HEK293 (cell line): ENCODE measurements at regions not wholly inside any gene's neighbourhood (a gene's known extent, or its start where the extent isn't known, plus 50 kb on each side); places are given as distances from the start of the nearest gene placed in this dataset.

Experiments
- CTCF ChIP-seq: fragments of 450-650 bp; formaldehyde crosslinking; IDR thresholded peaks from 2 replicates; pipeline ENCODE4 v1.5.1; 2016; ENCODE audit warnings: missing biosample characterization, missing genetic modification characterization
- GFI1B ChIP-seq: fragments of 450-650 bp; formaldehyde crosslinking; IDR thresholded peaks from 2 replicates; pipeline ENCODE4 v1.5.1; 2016; ENCODE audit warnings: missing biosample characterization, missing genetic modification characterization
- REST ChIP-seq: fragments of 450-650 bp; formaldehyde crosslinking; IDR thresholded peaks from 2 replicates; pipeline ENCODE4 v1.5.1; 2016; ENCODE audit warnings: missing biosample characterization, missing genetic modification characterization
- SCRT1 ChIP-seq: fragments of 450-650 bp; formaldehyde crosslinking; IDR thresholded peaks from 2 replicates; pipeline ENCODE4 v1.5.1; 2016; ENCODE audit warnings: missing biosample characterization, missing genetic modification characterization, borderline replicate concordance
- ZNF138 ChIP-seq: fragments of 450-650 bp; formaldehyde crosslinking; IDR thresholded peaks from 2 replicates; pipeline ENCODE4 v1.5.1; 2016; ENCODE audit warnings: missing biosample characterization, missing genetic modification characterization, borderline replicate concordance
- ZNF292 ChIP-seq: fragments of 450-650 bp; formaldehyde crosslinking; IDR thresholded peaks from 2 replicates; pipeline ENCODE4 v1.5.1; 2016; ENCODE audit warnings: low read depth, missing biosample characterization, missing genetic modification characterization, borderline replicate concordance
- ZNF558 ChIP-seq: fragments of 450-650 bp; formaldehyde crosslinking; IDR thresholded peaks from 2 replicates; pipeline ENCODE4 v1.5.1; 2016; ENCODE audit warnings: missing biosample characterization, missing genetic modification characterization
- ZNF561 ChIP-seq: fragments of 450-650 bp; IDR thresholded peaks from 2 replicates; pipeline ENCODE4 v1.5.1; 2018; ENCODE audit warnings: missing biosample characterization, missing genetic modification characterization, borderline replicate concordance
- ZNF580 ChIP-seq: fragments of 450-650 bp; formaldehyde crosslinking; IDR thresholded peaks from 2 replicates; pipeline ENCODE4 v1.5.1; 2016; ENCODE audit warnings: missing biosample characterization, missing genetic modification characterization
- ZNF747 ChIP-seq: fragments of 450-650 bp; formaldehyde crosslinking; IDR thresholded peaks from 2 replicates; pipeline ENCODE4 v1.5.1; 2016; ENCODE audit warnings: missing biosample characterization, missing genetic modification characterization
- ZSCAN5A ChIP-seq: fragments of 450-650 bp; formaldehyde crosslinking; IDR thresholded peaks from 2 replicates; pipeline ENCODE4 v1.5.1; 2016; ENCODE audit warnings: missing biosample characterization, missing genetic modification characterization

GRCh38 chr7:155901176-155901575 is 88.9 kb upstream of the SHH start:
- TF ChIP-seq ZNF580 (tag by site-specific recombination) (no peak), CTCF (tag by site-specific recombination) (no peak), ZNF138 (no peak), GFI1B (tag by site-specific recombination) (no peak), SCRT1 (tag by site-specific recombination) (no peak), ZNF561 (tag by site-specific recombination) (no peak), REST (tag by site-specific recombination) (no peak), ZNF747 (tag by site-specific recombination) (no peak), ZSCAN5A (no peak), ZNF558 (tag by site-specific recombination) (no peak), ZNF292 (tag by site-specific recombination) (no peak)
